ENCODE measurements at regions not wholly inside any gene's neighbourhood (a gene's known extent, or its start where the extent isn't known, plus 50 kb on each side); places are given as distances from the start of the nearest gene placed in this dataset.

GRCh38 chr16:35725949-35726348 lies 2266.5 kb downstream of the TP53TG3F start:
- no peak for TF ChIP-seq JUN (CRISPR knock-in tag; IDR thresholded peaks at IDR 0.05)
- no peak for TF ChIP-seq CREB1 (CRISPR knock-in tag; IDR thresholded peaks at IDR 0.05)
- TF ChIP-seq NFE2L1 (CRISPR knock-in tag; IDR thresholded peaks at IDR 0.05): no peak
- TF ChIP-seq ZNF219 (CRISPR knock-in tag; IDR thresholded peaks at IDR 0.05; ENCODE audit: borderline replicate concordance): no peak
- no peak for TF ChIP-seq CTCF (IDR thresholded peaks at IDR 0.05)

Data from WTC11 (cell line).